NCI-H1417 (cell line): ENCODE measurements at regions not wholly inside any gene's neighbourhood (a gene's known extent, or its start where the extent isn't known, plus 50 kb on each side); places are given as distances from the start of the nearest gene placed in this dataset.
A peak's percentile ranks its signal among the peaks of the same experiment; 100 is the strongest.
"Not testable (repeated sequence)": the region's sequence is repeated elsewhere in the genome, so short reads cannot be mapped to it uniquely, and the experiment has no call there.

Experiments
- DNase-seq, 3 experiments: peaks; one replicate each; lab custom pipeline; 2025; lab: John Stamatoyannopoulos, UW

DNA sequence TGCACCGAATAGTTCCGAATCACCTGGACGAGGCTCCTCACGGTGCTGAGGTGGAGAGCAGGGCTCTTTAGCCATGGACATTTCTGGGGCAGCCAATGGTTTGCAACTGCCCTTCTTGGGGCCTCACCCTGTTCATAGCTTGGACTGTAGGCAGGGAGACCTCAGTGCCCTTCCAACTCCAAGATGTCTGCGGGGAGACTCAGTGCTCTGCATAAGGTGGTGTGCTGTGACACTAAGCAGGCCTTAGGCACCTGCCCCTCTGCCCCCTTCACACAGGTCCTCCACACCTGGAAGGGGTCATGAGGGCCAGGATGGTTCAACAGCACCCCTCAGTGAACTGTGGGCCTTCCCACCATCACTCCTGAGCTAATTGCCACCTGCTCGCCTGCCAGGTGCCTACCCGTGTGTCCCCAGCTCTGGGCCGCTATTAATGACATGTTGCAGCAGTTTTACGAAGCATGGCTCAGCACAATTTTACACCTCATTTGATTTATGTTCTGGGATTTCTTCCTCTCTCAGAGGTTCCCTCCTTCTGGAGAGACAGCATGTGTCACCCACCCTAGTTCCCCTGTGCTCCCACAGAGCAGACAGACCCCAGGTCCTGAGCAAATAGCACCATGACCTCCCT is 101.2 kb upstream of the SMAD3 start:
- DNase-seq: peak in 2 of 3 experiments; percentile 31 to 63

- DNase-seq: no peak
Measured at GRCh38 chr15:66964791-66965190, 100.6 kb upstream of the SMAD3 start.

DNA sequence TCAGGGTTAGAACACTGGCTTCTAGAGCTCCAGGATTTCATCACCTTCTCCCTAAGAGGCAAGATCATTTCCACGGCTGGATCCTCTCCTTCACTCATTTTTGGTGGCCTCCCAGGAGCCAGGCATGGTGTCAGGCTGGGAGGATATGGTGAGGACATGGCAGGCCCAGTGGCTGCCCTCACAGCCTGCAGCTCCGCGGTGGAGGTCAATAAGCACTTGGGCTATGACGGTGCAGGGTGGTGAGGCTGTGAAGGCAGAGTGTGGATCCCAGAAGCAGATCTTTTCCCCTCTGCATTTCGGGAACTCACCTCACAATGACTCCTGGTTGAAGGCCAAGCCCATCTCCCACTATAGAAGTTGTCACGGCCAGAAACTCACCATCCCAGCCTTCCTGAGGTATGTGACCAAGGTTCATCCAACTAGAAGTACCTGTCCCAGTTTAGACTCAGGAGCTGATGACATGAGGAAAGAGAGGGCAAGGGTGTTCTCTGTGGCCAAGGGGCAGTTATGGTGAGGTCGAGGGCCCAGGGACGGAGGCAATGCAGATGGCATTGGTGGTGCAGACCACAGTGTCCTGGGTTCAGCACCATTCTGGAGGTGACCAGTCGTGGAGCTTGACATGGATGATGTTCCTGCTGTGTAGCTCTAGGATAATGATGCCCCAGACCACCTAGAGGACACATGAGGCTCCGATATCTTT is 100.1 kb upstream of the SMAD3 start:
- no peak for DNase-seq

GRCh38 chr15:66966256-66966655 is 99.1 kb upstream of the SMAD3 start:
- no peak for DNase-seq

DNA sequence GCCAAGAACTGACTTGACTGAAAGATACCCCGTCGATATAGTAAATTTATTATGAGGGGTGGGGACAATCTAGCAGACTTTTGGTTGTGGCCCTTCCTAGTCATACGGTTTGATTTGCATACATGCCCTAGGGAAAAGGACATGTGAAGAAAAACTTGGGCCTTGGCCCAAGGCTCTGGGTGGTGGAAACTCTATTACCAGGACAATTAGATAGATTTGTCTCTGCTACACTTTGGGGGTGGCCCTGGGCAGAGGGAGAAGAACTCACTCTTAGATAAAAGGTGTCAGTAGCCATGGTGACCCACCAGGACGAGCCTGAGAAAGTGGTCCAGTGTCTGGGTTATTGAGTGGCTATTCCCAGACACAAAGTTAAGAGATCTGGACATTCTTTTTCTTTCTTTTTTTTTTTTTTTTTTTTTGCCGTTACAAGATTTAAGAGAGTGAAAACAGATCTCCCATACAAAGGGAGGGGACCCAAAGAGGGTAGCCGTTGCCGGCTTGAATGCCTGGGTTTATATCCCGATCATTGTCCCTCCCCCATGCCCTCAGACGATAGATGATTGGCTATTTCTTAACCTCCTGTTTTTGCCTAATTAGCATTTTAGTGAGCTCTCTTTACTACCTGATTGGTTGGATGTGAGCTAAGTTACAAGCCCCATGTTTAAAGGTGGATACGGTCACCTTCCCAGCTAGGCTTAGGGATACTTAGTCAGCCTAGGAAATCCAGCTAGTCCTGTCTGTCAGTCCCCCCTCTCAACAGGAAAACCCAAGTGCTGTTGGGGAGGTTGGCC is 96.4 kb upstream of the SMAD3 start:
- no peak for DNase-seq

GRCh38 chr15:66974131-66974530 is 91.3 kb upstream of the SMAD3 start:
- not testable (repeated sequence) for DNase-seq

DNA sequence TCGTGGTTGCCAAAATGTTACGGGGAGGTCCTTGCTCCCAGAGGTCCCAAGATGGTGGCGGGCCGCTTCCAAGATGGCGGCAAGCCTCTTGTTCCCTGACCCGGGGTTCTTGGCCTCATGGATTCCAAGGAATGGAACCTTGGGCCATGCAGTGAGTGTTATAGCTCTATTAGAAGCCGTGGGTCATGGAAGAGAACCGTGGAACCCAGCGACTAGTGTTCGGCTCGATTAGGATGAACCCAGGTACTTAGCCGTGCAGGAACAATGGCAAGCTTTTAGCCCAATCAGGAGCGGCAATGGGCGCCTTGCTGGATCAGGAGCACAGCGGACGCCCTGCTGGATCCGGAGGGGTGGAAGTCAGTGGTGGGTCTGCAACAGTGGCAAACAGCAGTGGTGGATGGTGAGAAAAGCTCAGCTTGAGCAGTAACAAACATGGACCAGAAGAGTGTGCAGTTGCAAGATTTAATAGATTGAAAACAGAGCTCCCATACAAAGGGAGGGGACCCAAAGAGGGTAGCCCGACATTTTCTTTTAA is 89.2 kb upstream of the SMAD3 start:
- DNase-seq: not testable (repeated sequence)

DNA sequence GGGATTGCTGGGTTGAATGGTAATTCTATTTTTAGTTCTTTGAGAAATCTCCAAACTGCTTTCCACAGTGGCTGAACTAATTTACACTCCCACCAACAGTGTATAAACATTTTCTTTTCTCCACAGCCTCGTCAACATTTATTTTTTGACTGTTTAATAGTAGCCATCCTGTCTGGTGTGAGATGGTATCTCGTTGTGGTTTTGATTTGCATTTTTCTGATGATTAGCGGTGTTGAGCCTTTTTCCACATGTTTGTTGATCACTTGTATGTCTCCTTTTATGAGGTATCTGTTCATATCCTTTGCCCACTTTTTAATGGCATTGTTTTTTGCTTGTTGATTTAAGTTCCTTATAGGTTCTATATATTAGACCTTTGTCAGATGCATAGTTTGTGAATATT is 85.1 kb upstream of the SMAD3 start:
- not testable (repeated sequence) for DNase-seq

DNA sequence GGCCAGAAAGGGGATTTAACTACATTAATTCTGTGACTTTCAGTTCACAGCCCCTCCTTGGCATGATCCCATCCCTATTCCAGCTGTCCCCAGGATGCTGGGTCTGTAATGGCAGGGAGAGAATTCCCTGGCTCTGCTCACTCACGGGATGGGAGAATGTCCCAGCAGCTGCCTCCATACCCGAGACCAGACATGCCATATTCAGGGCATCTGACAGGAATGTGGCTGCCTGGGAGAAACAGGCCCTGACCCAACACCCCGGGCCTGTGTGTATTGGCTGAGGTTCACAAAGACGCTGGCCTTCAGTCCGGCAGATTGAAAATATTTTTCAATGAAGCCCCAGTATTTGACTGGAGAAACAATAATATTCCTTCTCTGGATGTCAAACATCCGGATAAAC is 83.6 kb upstream of the SMAD3 start:
- no peak for DNase-seq

DNA sequence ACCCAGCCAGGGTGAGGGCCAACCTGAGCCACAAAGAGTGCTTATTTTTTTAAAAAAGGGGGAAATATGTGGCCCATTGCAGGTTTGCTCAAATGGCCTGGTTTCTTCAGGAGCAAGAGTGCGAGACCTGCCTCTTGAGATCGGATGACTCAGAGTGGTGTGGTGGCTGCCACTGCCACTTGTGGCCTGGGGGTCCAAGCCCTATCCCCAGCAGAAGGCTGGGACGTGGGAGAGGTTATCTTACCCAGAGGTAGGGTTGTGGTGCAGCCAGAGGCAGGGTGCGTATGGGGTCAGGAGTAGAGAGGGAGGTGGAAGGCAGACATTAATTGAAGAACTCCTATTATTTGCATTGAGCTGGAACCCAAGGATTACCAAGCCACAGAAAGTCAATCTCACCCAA is 83.2 kb upstream of the SMAD3 start:
- no peak for DNase-seq

GRCh38 chr15:66982816-66983215 is 82.6 kb upstream of the SMAD3 start:
- no peak for DNase-seq

GRCh38 chr15:66985653-66986052 is 79.7 kb upstream of the SMAD3 start:
- no peak for DNase-seq

GRCh38 chr15:66986951-66987350 is 78.5 kb upstream of the SMAD3 start:
- DNase-seq: no peak

DNA sequence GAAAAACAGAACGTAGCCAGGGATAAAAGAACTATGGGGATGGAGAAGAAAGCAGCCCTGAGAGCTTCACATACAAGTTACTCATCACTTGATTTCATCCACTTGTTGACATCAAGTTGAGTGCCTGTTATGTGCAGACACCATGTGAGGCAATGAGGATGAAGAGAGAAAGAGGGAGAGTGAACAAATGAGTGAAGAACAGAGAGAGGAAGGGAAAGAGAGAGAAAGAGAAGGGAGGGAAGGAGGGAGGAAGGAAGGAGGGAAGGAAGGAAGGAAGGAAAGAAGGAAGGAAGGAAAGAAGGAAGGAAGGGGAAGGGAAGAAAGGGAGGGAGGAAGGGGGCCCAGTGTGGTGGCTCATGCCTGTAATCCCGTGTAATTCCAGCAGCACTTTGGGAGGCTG is 72.3 kb upstream of the SMAD3 start:
- no peak for DNase-seq

- no peak for DNase-seq
Measured at GRCh38 chr15:66993874-66994696, 71.3 kb upstream of the SMAD3 start.

GRCh38 chr15:66994927-66995656 is 70.3 kb upstream of the SMAD3 start:
- DNase-seq: no peak

DNA sequence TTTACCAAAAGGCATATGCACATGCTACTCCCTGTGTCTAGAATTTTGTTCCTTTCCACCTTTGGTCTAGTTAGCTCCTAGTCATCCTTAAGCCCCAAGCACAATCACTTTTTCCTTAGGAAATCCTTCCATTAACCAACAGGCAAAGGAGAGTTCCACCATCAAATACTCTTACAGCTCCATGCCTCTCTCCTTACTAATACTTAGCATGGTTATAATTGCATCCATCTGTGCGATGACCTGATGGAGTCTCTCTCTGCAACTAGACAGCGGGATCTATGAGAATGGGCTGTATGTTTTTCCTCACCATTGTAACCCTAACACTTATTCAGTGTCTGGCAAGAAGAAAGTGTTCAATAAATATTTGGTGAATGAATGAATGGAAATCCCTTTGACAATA is 69.3 kb upstream of the SMAD3 start:
- no peak for DNase-seq

GRCh38 chr15:66997212-66997611 is 68.2 kb upstream of the SMAD3 start:
- no peak for DNase-seq

DNA sequence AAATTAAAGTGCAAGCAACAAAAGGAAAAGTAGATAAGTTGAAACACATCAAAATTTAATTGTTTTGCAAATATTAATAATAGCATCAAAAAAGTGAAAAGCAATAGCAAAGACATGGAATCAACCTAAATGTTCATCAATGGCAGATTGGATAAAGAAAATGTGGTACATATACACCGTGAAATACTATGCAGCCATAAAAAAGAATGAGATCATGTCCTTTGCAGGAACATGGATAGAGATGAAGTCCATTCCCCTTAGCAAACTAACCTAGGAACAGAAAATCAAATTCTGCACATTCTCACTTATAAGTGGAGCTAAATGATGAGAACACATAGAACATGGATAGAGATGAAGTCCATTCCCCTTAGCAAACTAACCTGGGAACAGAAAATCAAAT is 67.2 kb upstream of the SMAD3 start:
- DNase-seq: not testable (repeated sequence)

GRCh38 chr15:66999046-66999968 is 66.1 kb upstream of the SMAD3 start:
- no peak for DNase-seq
